HG03354 (cell line): ENCODE measurements at regions not wholly inside any gene's neighbourhood (a gene's known extent, or its start where the extent isn't known, plus 50 kb on each side); places are given as distances from the start of the nearest gene placed in this dataset.

Experiments used
- ATAC-seq: cut with Tn5 transposase; IDR thresholded peaks from one replicate; pipeline ENCODE4 v1.9.1; 2021; ENCODE audit warnings: mild to moderate bottlenecking; ENCODE audit not compliant: unreplicated experiment, poor library complexity, severe bottlenecking

DNA sequence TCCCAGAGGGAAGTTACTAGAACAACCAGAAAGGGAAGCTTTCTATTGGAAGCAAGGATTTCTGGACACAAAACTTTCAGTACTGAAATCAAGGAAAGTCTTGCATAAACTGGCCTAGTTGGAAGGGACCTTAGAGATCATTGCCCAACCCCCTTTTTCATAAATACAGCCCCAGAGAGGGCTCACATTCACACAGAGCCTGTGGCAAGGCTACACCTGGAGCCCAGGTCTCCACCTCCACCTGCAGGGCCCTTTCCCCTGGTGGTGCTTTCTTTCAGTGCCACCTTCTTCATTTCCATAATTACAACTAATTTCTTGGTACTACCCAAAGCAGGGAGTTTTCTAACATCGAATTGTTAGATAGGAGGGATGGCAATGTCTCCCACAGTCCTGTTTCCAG is 85.7 kb downstream of the ADRB2 start:
- ATAC-seq, result no peak

DNA sequence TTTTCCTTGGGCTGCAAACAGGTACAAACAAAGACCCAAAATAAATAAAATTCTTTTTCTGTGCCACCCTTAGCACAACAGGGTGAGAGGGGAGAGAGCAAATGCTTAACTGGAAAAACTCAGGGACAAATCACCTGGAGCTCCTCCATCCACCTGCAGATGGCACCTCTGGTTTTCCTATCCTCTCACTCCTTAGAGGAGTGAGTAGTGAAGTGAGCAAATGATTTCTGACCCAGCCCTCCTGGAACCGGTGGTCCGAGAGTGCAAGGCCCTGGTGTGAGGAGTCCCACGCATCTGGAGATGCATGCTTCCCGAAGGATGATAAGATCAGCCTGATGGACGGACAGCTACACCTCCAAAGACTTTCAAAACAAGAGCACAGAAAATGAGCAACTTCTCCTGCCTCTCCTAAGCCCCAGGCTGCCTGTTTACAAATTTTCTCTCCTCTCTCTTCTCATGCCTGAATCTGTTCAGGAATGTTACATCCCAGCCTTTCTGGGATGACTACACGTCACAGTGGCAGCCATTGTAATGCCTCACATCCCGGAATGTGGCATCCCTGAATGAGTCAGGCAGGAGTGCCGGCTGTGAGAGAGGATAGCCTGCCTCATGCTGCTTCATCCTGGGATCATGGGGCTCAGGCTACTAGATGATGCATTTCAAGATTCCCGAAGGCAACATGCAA is 86.4 kb downstream of the ADRB2 start:
- ATAC-seq, result no peak

DNA sequence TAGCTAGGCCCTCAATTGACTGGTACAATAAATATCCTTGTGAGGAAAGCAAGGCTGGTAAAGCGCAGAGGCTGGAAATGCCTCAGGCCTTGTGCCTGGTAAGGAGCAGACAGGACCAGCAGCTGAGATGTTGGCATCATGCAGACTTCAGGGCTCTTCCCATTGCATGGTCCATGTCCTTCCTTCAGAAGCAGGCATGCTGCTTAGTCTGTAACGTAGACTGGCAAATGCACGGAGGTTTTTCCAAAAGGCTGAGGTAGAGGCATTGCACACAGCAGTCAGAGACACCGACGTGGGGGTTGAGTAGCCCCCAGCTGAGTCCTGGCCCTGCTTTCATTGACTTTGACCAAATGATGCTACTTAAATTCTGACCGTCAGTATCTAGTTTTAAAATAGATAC is 87.1 kb downstream of the ADRB2 start:
- no peak for ATAC-seq

DNA sequence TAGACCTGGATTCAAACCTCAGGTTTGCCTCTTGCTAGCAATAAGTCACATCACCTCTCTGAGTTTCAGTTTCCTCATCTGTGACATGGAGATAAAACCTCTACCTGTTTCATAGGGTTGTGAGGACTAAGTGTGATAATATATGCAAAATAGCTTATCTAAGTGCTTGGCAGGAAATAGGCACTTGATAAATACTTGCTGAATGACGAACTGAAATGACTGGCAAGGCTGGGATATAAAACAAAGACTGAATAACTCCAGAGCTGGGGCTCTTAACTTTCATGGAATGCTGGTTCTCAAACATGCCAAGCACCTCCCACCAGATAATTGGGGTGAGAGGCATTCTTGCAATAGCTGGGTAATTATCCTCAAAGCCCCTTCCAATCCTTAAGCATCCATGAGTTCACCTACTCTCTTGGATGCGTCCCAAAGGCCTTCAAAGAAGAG is 87.6 kb downstream of the ADRB2 start:
- peak; percentile 60 for ATAC-seq

DNA sequence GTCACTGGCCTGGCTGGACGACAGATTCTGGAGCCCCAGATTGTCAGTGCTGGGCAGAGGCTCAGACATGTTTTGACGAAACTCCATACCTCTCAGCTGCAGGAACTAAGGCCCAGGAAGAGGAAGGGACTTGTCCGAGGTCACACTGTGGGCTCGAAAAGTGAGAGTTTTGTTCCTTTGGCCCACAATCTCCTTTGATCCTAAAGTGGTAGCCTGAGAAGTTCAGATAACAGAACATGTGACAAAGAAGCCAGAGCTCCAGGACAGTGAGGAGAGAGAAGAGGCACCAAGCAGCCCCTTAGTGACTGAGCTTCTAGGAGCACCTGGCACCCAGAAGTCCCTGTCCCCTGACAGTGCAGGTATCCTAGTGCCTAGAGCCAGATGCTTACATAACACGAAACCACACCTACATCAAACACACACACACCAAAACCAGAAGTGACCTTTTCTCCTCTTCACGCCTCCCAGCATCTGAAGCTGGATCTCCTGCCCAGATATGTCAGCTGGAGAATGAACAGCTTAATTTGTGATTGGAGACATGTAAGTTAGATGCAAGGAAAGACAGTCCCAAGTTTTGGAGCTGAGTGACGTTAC is 88.9 kb downstream of the ADRB2 start:
- no peak for ATAC-seq

DNA sequence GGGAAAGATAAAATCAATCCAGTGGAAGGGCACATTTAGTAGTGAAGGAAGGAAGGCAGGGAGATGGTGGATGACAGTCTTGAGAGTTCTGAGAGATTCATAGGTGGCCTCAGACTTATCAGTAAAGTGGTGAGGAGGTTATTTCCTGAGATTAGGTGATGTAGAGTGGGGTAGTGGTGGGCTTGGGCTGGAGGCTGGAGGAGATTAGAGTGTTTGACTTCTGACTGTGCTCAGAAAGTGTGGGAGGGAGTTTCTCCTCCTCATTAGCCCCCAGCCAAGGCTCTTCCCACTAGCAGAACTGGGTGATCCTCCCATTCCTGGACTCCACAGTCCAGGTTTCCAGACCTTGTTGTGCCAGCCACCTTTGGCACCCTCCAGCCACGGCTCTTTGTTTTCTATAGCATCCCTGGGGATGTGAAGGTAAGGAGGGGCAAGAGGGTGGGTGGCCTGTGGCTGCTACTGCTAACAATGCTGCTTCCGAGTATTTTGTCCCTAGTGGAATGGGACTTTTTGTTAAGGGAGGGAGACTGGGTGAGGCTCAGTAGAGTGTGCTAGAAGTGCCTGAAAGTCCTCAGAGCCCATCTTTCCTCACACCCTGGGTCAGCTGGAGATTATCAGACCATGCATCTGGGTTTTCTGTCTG is 94.4 kb downstream of the ADRB2 start:
- ATAC-seq, result no peak

DNA sequence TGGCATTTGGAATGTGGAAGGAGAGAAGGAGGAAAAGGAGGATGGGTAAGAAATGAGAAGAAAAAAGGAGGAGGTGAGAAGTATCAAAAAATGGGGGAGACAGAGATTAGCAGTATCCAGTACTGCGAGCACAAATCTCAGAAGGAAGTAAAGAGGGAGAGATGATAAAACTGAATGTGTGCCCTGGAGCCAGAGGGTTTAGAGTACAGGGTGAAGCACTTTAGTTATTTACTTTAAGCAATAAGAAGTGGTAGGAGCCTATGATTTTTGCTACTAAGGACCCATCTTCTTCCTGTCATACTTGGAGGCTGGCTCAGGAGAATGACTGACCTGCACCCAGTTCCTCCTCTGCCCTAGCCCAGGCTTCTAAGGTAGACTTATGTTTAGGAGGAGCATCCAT is 94.9 kb downstream of the ADRB2 start:
- no peak for ATAC-seq

DNA sequence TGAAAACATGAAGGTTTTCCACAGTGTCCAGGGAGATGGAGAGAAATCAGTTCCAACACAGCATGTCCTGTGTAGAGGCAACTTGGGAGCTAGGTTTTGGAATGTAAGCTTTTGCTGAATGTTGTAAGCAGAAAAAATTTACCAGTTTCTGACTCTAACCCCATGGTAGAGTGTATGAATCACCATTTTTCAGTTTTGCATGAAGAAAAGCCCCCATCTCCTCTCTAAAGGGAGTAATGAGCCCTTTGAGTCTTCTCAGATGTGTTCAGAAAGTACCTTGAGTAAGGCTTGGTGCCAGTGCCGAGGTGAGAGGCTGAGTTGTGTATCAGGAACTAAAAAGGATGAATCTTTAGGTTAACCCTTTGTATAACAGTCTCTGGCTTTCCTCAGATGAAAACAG is 96.2 kb downstream of the ADRB2 start:
- ATAC-seq, result peak; percentile 66

DNA sequence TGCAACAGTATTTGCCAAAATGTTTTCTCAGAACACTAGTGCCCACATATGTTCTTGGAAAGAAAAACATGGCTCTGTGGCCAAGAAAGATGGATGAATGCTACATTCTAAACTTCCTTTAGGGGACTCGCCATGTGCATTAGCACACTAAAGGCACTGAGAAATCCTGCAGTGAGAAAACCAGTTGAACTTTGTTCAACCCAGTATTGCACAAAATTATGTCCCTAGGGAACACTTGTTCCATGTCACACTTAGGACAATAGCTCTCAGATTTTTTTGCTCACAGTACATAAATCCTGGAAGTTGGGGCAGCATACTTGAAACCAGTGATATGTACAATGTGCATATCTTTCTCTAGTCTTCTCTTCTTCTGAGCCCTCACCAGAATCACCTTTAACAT is 96.6 kb downstream of the ADRB2 start:
- ATAC-seq, result peak; percentile 7

DNA sequence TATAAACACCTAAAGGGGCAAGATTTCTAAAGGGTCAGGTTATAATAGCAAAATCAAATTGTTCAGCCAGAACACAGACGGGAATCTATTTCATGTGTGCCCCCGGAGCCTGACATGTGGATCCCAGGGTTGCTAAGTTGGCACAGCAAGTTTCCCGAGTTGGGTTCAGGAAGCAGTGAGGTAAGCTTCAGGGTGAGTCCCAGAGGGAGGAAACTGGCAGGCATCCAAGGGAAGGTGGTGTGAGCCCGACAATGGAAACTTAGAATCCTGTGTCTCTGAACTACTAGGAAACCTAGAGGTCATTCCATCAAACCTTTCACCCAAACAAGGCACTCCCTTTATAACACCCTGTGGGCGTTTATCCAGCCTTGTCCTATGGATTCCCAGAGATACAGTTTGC is 98.4 kb downstream of the ADRB2 start:
- no peak for ATAC-seq

DNA sequence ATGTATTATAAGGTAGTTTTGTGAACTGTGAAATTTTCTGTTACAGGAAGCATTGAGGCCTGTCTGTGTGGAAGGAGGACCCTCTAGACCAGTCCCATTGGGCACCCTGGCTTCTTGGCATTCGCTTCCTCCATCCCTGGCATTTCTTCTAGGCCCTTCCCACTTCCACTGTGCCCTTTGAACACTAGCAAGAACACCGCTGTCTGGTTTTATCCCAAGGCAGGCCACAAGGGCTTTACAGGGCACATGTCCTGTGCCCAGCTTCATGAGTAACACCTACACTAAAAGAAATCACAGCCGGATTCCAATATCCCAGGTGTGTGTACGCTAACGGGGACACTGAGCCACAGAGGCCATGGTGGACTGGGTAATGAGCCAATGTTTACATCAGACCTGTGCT is 99.8 kb downstream of the ADRB2 start:
- ATAC-seq, result no peak

DNA sequence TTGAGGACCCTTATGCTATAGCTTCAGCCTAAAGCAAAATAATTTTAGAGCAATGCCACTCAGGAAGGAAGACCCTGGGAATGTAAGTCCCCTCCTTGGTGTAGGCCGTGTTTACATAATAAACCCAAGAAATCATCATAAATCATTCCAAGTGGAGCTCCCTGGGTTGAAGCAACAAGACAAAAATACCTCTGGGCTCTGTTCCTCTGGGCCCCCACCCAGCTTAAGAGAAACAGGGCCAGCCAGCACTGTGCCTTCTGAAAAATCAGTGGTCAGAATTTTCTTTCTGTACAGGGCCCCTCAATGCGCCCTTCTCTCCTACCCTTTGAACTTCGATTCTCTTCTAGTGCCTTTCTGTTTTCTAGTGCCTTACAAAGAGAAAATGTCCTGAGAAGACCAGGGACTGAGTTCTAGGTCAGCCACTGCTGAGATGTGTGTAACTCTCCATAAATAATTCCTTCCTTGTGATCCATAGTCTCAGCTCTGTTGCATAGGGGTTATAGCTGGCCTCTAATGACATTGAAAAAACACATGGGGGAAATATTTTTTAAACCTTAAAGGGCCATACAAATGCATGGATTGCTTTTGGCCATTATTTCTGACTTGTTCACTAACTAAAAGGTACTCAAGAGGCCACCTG is 101.0 kb downstream of the ADRB2 start:
- no peak for ATAC-seq

DNA sequence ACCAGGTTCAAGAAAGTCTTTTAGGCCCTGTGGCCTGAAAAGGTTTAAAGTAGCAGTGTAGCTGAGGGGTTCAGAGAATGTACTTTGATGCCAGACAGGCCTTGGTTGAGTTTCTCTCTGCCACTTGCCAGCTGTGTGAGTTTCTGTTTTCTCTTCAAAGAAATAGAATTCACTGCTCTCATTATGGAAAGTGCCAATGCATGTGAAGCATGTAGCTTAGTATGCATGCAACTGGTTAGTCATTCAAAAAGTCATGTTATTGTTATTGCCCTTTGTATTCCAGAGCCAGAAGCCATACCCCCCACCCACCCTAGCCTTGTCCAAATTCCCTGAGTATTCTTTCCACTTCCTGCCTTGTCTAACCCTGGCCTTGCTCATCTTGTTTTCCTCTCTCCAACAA is 101.7 kb downstream of the ADRB2 start:
- peak; percentile 48 for ATAC-seq

DNA sequence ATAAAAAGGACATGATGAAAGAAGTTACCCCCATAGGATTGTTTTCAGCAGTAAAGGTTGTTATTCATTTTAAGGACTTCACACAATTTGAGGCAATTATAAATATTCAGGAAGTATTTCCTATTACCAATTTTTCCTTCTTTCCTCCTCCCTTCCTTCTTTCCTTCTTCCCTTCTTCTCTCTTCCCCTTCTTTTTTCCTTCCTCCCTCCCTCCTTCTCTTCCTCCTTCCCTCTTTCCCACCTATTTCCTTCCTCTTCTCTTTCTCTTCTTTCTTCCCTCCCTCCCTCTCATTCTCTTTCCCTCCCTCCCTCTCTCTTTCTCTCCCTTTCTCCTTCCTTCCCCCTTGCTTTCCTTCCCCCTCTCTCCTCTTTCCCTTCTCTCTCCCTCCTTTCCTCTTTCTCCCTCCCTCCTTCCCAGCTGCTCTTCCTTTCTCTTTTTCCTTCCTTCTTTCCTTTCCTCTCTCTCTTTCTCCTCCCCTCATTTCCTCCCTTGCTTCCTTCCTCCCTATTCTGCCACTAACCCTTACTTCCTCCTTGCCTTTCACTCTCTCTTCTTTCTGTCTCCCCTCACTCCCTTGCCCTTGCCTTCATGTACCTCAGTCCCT is 105.1 kb downstream of the ADRB2 start:
- ATAC-seq, result no peak

DNA sequence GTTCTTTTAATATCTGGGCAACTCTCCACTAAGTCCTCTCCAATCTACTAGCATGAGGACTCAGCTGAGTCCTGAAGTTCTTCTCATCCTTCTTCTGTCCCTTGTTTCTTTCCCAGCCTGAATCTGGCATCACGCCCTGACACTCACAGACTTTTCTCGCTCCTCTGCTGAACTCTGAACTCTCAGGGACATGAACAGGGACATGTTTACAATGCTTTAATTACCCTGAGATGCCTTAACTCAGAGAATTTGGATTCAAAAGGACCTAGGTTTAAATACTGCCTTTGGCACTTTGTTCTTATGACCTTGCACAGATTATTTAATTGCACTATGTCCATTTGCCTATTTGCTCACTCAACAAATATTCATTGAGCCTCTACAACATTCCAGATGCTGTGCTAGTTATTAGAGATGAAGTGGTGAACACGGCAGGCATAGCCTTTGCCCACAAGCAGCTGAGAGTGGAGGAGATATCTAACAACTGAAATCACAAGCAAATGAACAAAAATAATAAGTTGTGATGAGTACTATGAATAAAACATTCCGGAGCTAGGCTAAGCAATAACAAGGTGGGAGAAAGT is 106.0 kb downstream of the ADRB2 start:
- ATAC-seq, result no peak

DNA sequence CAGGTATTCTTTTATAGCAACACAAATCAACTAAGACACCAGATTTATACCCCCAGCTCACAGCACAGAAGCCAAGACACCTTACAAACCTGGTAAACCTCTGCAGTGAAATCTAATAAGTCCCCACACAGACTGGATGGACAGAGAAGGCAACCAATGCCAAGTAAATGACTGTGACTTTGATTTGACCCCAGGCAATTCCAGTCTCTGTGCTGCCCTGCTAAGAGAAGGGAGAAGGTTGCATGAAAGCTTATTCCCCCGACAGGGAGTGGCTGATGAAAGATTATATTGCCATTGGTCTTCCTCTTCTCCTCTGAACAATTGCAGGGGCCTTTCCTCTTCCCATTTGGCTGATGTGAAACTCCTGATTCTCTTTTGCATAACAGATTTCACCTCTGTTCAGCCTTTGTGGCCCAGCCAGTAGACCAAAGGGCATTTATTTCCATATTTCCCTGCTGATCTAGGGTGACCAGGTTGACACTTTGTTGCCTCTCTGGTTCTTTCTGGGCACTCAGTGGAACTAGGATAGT is 107.6 kb downstream of the ADRB2 start:
- no peak for ATAC-seq

DNA sequence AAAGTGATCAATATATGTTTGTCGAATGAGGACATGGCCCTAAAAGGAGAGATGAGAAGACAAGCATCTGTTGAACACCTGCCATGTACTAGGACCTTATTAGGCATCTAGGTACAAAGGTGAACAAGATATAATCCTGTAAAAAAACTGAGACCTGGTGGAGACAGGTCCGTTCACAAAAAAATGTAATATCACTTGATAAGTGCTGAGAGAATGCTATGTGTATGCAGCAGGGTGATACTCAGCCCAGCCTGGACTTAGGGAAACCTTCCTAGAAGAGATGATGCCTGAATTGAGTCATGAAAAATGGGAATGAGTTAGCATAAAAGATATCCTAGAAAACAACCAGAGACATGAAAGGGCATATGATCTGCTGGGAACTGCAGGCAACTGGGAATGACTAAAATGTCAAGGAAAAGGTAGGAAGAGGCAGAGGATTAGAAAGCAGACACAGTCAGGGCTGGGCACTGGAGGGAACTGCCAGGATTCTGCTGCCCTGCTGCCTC is 108.5 kb downstream of the ADRB2 start:
- ATAC-seq, result no peak

DNA sequence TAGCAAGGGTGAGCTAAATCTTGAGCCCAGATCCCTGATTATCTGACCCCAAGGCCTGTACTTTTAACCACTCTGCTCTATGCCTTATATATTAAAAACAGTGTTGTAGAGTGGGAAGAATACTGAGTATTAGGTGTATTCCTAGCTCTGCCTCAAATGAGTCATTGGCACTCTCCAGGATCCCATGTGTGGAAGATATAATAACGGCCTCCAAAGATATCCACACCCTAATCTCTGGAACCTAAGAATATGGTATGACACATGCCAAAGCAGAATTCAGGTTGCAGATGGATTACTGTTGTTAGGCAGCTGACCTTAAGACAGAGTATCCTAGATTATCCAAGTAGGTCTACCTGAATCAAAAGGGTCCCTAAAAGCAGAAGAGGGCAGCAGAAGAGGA is 110.8 kb downstream of the ADRB2 start:
- ATAC-seq, result no peak

DNA sequence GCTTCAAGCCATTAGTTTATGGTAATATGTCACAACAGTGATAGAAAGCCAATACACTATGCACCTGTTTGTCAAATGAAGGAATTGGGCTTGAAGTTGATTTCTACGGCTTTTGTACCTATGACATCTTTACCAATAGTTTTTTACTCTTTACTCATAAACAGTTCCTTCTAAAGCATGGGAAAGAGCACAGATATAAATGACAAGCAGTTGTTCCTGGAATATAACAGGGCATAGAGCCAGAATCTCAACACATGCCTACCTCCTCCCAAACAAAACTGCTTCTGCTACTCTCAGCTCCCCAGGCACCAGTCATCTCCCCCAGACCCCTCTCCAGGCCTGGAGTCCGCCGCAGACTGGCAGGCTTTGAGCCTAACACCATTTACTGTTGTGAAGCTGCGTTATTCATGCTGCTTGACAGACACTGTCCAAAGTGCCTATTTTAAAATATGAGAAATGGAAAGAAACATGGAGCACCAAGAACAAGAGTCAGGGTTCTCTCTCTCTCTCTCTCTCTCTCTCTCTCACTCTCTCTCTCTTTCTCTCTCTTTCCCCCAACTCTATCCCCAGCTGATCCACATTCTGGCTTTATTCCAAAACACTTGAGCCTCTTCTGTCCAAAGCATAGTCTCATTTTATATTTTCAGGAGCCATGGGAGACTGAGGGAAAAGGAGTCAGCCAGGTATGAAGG is 111.6 kb downstream of the ADRB2 start:
- ATAC-seq, result no peak
